GM19351 (cell line): ENCODE measurements at regions not wholly inside any gene's neighbourhood (a gene's known extent, or its start where the extent isn't known, plus 50 kb on each side); places are given as distances from the start of the nearest gene placed in this dataset.
A peak's percentile ranks its signal among the peaks of the same experiment; 100 is the strongest.

Experiments
- ATAC-seq: cut with Tn5 transposase; IDR thresholded peaks from one replicate; pipeline ENCODE4 v1.9.1; 2021; ENCODE audit warnings: mild to moderate bottlenecking, moderate library complexity; ENCODE audit not compliant: unreplicated experiment

- ATAC-seq, result no peak
Observed at GRCh38 chr6:53744321-53744720, 50.5 kb upstream of the LRRC1 start.

- ATAC-seq, result no peak
Observed at GRCh38 chr6:53741034-53741823, 53.6 kb upstream of the LRRC1 start.

- ATAC-seq, result no peak
Observed at GRCh38 chr6:53737746-53738145, 57.1 kb upstream of the LRRC1 start.

DNA sequence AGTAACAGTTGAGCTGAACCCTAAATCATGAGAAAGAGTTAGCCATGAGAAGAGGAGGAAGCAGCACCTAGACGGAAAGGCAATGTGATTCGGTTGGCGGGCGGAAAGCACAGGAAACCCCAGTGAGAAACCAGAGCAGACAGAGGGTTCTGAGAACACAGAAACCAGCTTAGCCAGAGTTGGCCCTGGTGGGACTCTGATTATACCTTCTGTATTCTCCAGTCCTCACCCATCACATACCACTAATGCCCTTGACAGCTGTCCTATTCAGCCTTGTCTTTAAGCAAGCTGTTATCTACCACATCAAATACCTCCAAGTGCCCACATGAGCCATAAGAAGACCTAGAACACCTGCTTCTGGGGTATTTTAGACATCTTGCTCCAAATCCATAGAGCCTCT, 58.9 kb upstream of the LRRC1 start:
- ATAC-seq, result peak; percentile 57

GRCh38 chr6:53734473-53735299, 60.1 kb upstream of the LRRC1 start:
- ATAC-seq, result no peak

- no peak for ATAC-seq
Observed at GRCh38 chr6:53731866-53732636, 62.8 kb upstream of the LRRC1 start.

DNA sequence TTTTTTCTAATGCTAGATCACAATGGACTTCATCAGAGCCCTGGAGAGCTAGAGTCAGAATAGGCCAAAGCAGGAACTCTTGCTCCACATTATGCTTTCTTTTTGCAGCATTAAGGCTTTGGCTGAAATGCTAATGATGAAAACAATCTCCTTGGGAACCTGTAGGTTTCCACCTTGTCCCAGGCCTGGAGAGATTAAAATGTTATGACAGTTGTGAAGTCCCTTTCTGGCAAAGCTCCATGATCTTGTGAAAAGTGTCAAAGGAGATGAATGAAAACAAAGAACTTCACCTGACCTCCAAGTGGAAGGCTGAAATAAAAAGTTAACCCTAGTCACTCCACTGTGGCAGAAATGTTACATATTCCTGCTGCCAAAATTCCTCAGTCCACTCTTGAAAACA, 64.0 kb upstream of the LRRC1 start:
- no peak for ATAC-seq

DNA sequence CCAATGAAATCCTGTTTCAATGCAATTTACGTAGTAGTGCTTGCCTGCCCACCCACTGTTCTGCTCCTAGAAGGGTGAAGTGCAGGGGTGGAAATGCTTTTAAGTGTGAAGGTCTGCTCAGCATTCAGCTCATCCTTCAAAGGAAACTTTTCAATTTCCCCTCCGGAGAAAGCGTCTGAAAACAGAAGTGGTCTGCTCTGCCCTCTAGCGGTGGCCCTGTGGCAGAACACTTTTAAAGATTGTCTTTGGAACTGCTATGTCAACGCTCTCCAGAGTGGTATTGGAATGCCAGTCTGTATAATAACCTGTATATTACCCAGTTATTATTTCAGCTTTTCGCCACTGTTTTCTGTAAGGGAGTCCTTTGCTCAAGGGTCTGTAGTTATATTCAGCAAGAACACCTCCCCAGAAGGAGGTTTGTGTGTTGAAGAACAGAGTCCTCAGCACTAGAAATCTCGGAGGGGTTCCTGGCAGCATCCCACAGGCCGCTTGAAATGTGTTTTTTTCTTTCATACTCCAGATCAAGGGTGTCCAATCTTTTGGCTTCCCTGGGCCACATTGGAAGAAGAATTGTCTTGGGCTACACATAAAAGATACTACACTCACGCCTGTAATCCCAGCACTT, 63.1 kb upstream of the KLHL31 start:
- peak; percentile 61 for ATAC-seq

DNA sequence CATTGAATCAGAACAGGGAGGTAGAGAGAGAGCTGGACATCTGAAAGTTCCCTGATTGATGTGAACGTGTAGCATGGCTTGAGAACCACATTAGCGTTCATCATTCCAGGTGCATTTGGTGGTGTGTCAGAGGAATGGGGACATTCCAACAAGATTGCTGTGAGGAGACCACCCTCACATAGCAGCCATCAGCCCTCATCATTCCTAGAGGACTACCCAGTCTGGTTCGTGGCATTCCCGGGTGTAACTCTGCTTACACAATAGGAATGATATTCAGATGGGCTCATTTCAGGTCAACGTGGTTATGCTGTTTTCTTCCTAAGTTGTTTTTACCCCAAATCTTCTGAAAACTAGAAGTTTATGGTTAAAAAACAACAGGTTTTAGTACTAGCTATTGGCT, 62.2 kb upstream of the KLHL31 start:
- ATAC-seq, result no peak

GRCh38 chr6:53725791-53726575, 60.4 kb upstream of the KLHL31 start:
- peak; percentile 87 for ATAC-seq

- no peak for ATAC-seq
Observed at GRCh38 chr6:53724501-53724900, 58.9 kb upstream of the KLHL31 start.

GRCh38 chr6:53723331-53723730, 57.8 kb upstream of the KLHL31 start:
- ATAC-seq, result no peak

- no peak for ATAC-seq
Observed at GRCh38 chr6:53721766-53722165, 56.2 kb upstream of the KLHL31 start.

- peak; percentile 98 for ATAC-seq
Observed at GRCh38 chr6:53718597-53719460, 53.3 kb upstream of the KLHL31 start.

DNA sequence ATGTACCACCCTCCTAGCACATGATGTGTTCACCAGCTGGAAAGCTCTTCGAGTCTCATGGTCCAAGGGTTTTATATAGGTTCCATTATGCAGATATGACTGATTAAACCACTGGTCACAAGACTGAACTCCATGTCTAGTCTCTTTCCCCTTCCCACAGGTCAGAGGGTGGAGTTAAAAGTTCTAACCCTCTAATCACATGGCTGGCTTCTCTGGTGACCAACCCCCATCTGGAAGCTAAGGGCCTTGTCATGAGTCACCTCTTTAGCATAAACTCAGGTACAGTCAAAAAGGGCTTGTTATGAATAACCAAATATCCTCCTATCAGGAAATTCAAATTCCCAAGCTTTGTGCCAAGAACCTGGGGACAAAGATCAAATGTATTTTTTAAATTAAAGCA, 52.0 kb upstream of the KLHL31 start:
- ATAC-seq, result no peak

GRCh38 chr6:53715434-53715833, 49.9 kb upstream of the KLHL31 start:
- ATAC-seq, result no peak
